ENCODE measurements at regions not wholly inside any gene's neighbourhood (a gene's known extent, or its start where the extent isn't known, plus 50 kb on each side); places are given as distances from the start of the nearest gene placed in this dataset.
"Not testable (repeated sequence)": the region's sequence is repeated elsewhere in the genome, so short reads cannot be mapped to it uniquely, and the experiment has no call there.

DNA sequence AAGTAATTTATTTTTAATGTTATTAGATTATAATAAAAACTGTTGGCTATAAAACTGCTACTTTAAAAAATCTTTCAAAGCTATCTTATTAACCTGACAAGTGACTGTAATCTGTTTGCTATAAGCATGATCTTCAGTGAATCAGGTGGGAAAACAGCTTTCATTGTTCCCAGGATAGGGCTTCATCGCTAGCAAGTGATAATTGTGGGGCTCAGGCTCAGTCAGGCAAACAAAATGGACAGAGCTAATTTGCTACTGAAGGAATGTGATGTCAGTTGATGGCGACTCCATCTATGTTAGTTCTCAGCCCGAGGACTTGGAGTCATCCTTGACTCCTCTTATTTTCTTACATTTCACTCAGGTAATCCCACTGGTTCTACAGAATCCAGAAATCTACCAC, 125.0 kb downstream of the RASSF10 start:
- Mint-ChIP-seq H3K9me3 (peaks cover 14% of the 10 kb centered on the region), H3K36me3 (ENCODE audit: low read depth) (no peaks in the 10 kb centered on the region), H3K27ac (no peak overlapping the region), H3K4me3 (no peak overlapping the region), H3K4me1 (no peaks in the 10 kb centered on the region), H3K27me3 (peaks cover 27% of the 10 kb centered on the region)
- DNase-seq, result no peak
- intact Hi-C loops (cut with micrococcal nuclease), result no loop called here

DNA sequence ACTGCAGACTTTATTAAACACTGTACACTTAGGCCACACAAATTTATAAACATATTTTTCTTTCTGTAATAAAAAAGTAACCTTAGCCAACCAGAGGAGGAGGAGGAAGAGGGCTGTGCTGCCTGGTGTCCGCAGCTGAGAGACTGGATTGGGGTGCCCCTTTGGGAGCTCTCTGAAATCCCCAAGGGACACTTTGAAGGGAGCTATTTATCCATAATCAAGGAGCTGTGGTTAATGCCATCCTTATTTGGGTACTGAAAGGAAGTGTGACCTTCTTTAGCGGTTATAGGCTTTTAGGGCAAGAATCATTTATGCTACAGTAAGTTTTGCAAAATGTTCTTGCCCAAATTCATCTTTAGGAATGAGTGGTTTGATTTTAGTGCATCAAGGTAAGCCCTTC, 125.8 kb downstream of the RASSF10 start:
- no peak for DNase-seq
- Mint-ChIP-seq H3K4me3 (no peak overlapping the region), H3K9me3 (peaks cover 18% of the 10 kb centered on the region), H3K27ac (no peak overlapping the region), H3K36me3 (ENCODE audit: low read depth) (no peaks in the 10 kb centered on the region), H3K4me1 (no peaks in the 10 kb centered on the region), H3K27me3 (peaks cover 25% of the 10 kb centered on the region)
- intact Hi-C loops (cut with micrococcal nuclease), result no loop called here

DNA sequence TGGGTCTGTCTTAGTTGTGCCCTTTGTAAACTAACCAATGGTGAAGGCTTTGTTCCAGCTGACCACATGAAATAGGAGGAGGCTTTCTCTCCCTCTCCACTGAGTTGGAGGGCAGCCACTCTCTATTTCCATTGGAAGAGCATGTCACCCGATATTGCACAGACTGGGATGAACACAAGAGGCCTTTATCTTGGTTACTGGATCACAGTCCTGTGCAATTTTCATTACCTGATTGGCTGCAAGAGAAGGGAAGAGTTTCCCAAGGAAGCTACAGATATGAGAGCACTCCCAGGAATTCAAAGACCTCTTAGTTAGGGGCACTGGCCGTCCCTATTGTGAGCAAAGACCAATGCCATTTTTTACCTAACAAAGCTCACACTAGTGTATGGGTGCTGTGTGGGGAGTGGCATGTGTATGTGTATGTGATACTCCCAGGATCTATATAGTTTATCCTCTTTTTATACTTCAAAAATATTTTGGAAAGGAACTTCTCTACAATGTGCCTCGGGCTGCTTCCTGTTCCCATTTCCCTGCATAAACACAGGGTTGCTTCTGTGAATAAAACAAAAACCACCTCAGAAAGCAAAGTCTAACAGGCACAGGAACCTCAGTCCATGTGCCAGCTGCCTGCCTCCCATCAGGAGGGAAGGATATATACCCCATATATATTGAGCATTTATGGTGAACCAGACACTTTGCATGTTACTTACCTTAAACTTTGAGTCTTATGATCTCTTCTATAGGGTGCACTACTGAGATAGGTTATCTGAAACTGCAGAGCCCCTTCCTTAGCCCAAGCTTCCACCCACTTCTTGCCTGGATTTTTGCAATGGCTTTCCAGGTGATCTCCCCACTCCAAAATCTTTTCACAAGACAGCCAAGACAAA, 126.5 kb downstream of the RASSF10 start:
- Mint-ChIP-seq H3K9me3 (peaks cover 22% of the 10 kb centered on the region), H3K4me1 (no peaks in the 10 kb centered on the region), H3K4me3 (no peak overlapping the region), H3K27me3 (peaks cover 22% of the 10 kb centered on the region), H3K27ac (no peak overlapping the region), H3K36me3 (ENCODE audit: low read depth) (no peaks in the 10 kb centered on the region)
- no peak for DNase-seq
- intact Hi-C loops (cut with micrococcal nuclease), result no loop called here

DNA sequence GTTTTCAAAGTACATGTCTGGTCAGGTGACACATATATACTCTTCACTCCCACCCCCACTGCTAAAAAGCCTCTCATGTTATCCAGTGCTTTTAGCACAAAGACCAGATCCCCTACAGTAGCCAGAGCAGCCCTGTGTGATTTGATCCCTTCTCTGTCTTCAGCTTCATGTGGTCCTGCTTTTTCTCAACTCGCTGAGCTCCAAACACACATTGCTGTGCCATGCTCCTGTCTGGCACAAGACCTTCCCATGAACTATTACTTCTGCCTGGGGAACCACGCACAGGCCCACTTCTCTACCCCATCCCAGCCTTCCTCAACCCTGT, 127.1 kb downstream of the RASSF10 start:
- Mint-ChIP-seq H3K36me3 (ENCODE audit: low read depth) (no peaks in the 10 kb centered on the region), H3K9me3 (peaks cover 19% of the 10 kb centered on the region), H3K27ac (no peak overlapping the region), H3K4me3 (no peak overlapping the region), H3K27me3 (peaks cover 18% of the 10 kb centered on the region), H3K4me1 (no peaks in the 10 kb centered on the region)
- intact Hi-C loops (cut with micrococcal nuclease), result no loop called here
- no peak for DNase-seq

DNA sequence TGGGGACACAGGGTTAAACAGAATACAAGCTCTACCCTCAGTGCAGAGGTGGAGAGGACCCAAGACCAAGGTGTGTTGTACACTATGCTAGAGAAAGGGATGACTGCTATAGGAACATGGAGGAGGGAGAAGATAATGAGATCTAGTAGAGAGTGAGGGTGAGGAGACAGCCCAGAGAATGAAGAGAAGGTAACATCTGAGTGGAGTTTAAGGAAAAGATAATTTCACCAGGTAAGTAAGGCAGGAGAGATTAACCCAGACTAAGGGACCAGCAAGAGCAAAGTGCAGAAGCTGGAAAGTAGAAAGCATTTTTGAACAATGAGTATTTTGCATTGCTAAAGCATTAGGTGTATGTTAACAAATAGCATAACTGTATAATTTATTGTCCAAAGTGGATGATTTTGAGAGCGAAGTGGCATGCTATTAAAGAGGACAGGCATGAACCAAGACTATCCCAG, 128.8 kb downstream of the RASSF10 start:
- no peaks in the 10 kb centered on the region for H3K36me3 Mint-ChIP-seq (ENCODE audit: low read depth)
- H3K27ac Mint-ChIP-seq, result no peak overlapping the region
- intact Hi-C loops (cut with micrococcal nuclease), result no loop called here
- DNase-seq, result no peak
- peaks cover 14% of the 10 kb centered on the region for H3K27me3 Mint-ChIP-seq
- no peaks in the 10 kb centered on the region for H3K4me1 Mint-ChIP-seq
- peaks cover 15% of the 10 kb centered on the region for H3K9me3 Mint-ChIP-seq
- no peak overlapping the region for H3K4me3 Mint-ChIP-seq

DNA sequence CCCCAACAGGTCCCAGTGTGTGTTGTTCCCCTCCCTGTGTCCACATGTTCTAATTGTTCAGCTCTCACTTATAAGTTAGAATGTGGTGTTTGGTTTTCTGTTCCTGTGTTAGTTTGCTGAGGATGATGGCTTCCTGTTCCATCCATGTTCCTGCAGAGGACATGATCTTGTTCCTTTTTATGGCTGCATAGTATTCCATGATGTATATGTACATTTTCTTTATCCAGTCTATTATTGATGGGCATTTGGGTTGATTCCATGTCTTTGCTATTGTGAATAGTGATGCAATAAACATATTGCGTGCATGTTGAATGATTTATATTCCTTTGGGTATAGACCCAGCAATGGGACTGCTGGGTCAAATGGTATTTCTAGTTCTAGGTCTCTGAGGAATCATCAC, 130.0 kb downstream of the RASSF10 start:
- intact Hi-C loops (cut with micrococcal nuclease); H3K4me1 Mint-ChIP-seq: not testable (repeated sequence)
- H3K9me3 Mint-ChIP-seq, result peaks cover 15% of the 10 kb centered on the region

DNA sequence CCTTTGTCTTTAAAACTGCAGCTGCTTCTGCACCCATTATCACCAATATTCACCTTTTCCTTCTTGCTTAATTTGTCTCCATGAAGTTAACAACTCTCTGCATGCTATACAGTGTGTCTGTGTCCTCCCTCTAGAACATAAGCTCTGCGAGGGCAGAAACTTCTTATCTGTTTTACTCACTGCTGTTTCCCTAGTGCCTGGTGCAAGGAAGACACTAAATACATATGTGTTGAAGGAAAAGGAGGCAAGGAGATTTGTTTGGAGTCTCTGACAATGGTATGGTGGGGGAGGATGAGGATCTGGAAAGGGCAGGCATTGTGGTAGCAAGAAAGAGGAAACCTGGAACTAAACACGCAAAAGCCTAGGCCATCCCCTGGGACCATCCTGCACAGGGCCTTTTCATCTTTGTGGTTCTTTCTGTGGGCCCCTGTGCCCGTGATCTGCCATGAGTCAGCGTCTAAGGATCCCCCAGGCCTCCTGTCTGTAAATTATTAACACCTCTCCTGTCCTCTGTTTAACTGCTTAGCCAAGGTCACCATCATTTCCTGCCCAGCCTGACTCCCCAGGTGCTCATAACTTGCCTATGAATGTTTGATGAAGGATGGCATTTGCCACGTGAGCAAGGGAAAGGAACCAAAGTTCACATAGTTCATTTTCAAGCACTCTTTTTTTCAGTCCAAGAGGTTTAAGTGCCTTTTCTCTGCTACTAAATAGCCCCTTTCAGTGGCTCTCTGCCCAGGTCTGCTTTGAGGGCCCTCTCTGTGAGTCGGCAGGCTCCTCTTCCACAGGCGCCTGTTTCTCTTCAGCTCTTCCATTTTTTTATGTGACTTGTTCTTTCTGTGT, 131.1 kb downstream of the RASSF10 start:
- no peak overlapping the region for H3K27ac Mint-ChIP-seq
- no peaks in the 10 kb centered on the region for H3K4me1 Mint-ChIP-seq

More for the DNA sequence above, 130.0 kb downstream of the RASSF10 start:
- H3K36me3 Mint-ChIP-seq (ENCODE audit: low read depth); H3K4me3 Mint-ChIP-seq; H3K27ac Mint-ChIP-seq; DNase-seq: not testable (repeated sequence)
- H3K27me3 Mint-ChIP-seq, result peaks cover 14% of the 10 kb centered on the region

DNA sequence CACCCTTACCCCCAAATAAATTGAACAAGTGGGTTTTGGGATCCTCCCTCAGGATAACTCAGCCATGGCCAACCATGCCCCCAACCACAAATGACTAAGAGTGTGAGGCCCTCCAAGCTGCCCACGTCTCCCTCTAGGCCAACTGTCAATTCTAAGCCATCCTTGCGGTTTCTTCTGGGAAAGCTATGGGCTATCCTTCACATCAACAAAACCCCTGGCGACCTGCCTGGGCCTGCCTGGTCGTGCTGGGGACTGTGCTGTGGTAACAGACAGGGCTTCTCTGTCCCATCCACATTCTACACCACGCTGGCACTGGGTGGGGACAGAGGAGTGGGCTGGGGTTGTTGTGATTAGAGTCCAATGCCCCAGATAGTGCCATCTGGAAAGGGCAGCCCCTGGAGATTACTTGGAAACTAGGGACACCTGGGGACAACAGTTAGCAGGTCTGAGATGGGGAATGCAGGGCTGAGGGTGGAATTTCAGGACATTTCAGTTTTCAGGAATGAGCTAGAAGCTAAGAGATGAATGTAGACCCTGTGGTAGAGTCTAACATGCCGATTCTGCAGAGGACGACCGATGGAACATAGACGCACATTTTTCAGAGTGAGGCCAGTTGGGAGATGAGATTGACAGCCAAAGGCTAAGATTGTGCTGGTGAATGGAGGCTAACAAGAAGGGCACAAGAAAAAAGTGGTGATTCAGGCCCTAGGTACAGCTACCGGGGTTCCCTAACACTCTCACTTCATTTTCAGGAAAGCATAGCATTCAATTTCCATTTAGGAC, 131.9 kb downstream of the RASSF10 start:
- Mint-ChIP-seq H3K9me3 (peaks cover 15% of the 10 kb centered on the region), H3K27me3 (peaks cover 12% of the 10 kb centered on the region), H3K27ac (no peak overlapping the region), H3K4me1 (no peaks in the 10 kb centered on the region), H3K36me3 (ENCODE audit: low read depth) (no peaks in the 10 kb centered on the region), H3K4me3 (no peak overlapping the region)
- no peak for DNase-seq
- intact Hi-C loops (cut with micrococcal nuclease), result no loop called here

More for the DNA sequence above, 131.1 kb downstream of the RASSF10 start:
- intact Hi-C loops (cut with micrococcal nuclease), result no loop called here
- no peak for DNase-seq
- no peak overlapping the region for H3K4me3 Mint-ChIP-seq
- H3K27me3 Mint-ChIP-seq, result peaks cover 10% of the 10 kb centered on the region
- H3K9me3 Mint-ChIP-seq, result peaks cover 15% of the 10 kb centered on the region
- H3K36me3 Mint-ChIP-seq (ENCODE audit: low read depth), result no peaks in the 10 kb centered on the region

DNA sequence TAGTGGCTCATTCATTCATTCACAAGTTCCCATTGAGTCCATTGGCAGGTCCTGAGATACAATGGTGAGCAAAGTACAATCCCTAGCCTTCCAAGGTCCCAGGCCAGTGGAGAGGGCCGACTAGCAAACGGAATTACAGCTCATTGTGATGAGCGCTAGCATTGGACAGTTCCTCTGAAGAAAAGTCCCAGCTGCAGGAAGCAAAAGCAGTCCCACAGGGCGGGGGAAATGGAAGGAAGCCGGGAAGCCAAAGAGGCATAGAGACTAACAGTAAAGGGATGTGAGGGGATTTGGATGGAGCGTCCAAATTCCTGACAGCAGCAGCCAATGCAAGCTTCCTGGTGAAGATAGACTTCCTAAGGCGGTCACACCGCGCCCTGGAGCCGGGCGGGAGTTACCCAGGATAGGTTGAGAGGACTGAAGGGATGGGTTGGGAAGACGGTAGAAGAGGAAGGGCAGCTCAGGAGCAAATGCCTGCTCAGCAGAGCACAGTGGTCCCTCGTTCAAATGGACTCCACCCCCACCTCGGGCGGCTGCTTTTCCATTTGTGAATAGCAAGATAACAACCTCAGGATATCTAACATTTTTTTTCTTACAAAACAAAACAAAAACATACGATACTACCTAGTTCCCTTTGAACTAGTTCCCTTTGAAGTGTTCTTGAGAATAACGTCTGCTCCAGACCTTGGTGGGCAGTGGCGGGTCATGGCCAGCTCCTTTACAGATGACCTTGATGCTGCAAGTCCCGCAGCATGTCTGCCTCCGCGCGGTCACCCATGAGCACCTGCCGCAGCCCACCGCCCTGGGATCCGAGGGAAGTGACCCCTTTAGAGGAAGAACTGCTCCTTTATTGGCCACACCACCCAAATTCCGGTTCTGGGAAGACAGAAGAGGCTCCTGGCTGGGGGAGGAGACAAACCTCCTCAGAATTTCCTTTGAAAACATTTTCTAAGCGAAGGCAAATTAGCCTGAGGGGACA, 132.9 kb downstream of the RASSF10 start:
- Mint-ChIP-seq H3K4me1 (no peaks in the 10 kb centered on the region), H3K9me3 (peaks cover 15% of the 10 kb centered on the region), H3K4me3 (no peak overlapping the region), H3K36me3 (ENCODE audit: low read depth) (no peaks in the 10 kb centered on the region), H3K27me3 (peaks cover 7% of the 10 kb centered on the region), H3K27ac (no peak overlapping the region)
- no peak for DNase-seq
- intact Hi-C loops (cut with micrococcal nuclease), result no loop called here

DNA sequence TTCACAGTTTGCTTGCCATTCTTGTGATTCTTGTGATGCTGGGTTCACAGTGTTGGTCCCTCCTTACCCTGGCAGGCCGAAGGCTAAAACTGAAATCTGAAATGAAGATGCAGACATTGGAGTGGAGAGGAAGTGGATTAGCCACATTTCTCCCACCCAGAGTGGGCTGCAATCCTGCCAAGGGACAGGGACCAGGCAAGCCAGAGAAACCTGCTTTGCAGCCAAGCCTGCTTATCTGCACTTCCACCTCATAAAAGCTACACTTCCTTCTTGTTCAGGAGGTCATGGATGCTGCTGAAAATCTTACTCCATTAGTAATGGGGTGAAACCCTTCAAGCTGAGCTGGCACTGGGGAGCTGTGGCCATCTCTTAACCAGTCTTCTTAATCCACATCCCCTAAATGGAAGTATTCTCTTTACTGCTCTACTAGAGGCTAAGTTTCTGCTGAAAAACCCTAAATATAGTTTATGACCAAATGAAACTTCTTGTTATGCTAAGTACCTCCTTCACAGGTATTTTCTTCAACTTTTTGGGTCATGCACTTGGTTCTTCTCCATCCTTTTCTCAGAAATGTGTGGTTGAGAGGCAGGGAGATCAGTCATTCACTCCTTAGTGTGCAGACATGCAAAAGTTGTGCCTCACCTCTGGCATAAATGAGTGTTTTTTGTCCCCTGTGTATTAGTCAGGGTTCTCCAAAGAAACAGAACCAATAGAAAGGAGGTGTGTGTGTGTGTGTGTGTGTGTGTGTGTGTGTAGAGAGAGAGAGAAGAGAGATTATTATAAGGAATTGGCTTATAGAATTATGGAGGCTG, 133.9 kb upstream of the BMAL1 start:
- intact Hi-C loops (cut with micrococcal nuclease), result no loop called here
- H3K4me3 Mint-ChIP-seq, result no peak overlapping the region
- peaks cover 4% of the 10 kb centered on the region for H3K27me3 Mint-ChIP-seq
- H3K4me1 Mint-ChIP-seq, result no peaks in the 10 kb centered on the region
- DNase-seq, result no peak
- H3K36me3 Mint-ChIP-seq (ENCODE audit: low read depth), result no peaks in the 10 kb centered on the region
- peaks cover 10% of the 10 kb centered on the region for H3K9me3 Mint-ChIP-seq
- no peak overlapping the region for H3K27ac Mint-ChIP-seq

DNA sequence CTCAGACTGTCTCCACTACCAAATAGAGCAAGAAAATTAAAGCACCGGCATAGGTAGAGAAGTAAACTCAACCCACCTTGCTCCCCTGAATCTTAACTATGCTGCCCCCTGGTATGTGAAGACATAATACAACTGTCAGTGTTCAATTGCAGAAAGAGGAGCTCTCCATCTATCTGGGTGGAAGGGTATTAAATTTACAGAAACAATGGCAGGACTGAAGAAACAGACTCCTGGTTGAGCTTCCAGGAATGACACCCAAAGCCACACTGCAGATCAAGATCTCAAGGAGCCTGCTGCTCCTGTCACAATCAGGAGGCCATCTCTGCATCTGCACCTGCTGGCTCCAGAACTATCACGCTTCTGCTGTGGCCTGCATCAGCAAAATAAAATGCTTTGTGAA, 132.1 kb upstream of the BMAL1 start:
- Mint-ChIP-seq H3K9me3 (peaks cover 1% of the 10 kb centered on the region), H3K27ac (no peak overlapping the region), H3K4me1 (no peaks in the 10 kb centered on the region), H3K4me3 (no peak overlapping the region), H3K36me3 (ENCODE audit: low read depth) (no peaks in the 10 kb centered on the region), H3K27me3 (peaks cover 4% of the 10 kb centered on the region)
- intact Hi-C loops (cut with micrococcal nuclease), result no loop called here
- DNase-seq, result no peak

DNA sequence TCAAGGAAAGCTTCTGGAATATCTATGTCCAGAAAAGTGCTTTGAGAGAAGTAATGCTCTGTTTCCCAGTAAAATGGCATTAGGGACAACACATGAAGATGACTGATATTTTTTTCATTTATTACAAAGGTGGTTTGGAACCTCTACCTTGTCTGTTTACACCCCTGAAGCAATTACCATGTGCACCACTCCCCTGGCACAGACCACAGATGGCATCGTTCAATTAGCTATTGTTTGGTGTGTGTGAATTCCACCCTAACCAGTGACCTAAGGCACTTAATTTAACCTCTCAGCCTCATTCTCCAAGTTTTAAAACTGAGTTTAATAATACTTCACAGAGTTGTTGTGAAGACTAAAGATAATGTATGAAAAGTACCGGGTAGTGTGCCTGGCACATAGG, 127.6 kb upstream of the BMAL1 start:
- Mint-ChIP-seq H3K27ac (no peak overlapping the region), H3K36me3 (ENCODE audit: low read depth) (no peaks in the 10 kb centered on the region), H3K27me3 (peaks cover 9% of the 10 kb centered on the region), H3K4me1 (no peaks in the 10 kb centered on the region), H3K4me3 (no peak overlapping the region), H3K9me3 (no peaks in the 10 kb centered on the region)
- DNase-seq, result no peak
- intact Hi-C loops (cut with micrococcal nuclease), result no loop called here
